ENCODE measurements at regions not wholly inside any gene's neighbourhood (a gene's known extent, or its start where the extent isn't known, plus 50 kb on each side); places are given as distances from the start of the nearest gene placed in this dataset.

DNA sequence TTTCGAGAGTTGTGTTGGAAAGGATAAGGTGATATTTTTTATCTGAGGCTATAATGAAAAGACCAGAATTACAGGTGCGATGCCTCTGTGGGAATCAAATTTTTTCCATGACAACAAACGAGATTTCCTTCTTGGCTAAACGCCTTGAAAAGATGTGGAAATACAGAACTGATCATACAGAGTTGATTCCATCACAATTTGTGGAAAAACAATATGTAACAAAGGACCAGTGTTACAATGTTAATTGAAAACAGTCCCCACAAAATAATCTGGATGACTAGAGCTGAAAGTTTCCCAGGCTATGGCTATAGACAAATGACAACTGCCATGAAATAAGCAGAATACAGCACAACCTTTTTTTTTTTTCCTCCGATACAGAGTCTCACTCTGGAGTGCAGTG is 628.9 kb downstream of the DIAPH3 start:
- TF ChIP-seq, protein P1, sequence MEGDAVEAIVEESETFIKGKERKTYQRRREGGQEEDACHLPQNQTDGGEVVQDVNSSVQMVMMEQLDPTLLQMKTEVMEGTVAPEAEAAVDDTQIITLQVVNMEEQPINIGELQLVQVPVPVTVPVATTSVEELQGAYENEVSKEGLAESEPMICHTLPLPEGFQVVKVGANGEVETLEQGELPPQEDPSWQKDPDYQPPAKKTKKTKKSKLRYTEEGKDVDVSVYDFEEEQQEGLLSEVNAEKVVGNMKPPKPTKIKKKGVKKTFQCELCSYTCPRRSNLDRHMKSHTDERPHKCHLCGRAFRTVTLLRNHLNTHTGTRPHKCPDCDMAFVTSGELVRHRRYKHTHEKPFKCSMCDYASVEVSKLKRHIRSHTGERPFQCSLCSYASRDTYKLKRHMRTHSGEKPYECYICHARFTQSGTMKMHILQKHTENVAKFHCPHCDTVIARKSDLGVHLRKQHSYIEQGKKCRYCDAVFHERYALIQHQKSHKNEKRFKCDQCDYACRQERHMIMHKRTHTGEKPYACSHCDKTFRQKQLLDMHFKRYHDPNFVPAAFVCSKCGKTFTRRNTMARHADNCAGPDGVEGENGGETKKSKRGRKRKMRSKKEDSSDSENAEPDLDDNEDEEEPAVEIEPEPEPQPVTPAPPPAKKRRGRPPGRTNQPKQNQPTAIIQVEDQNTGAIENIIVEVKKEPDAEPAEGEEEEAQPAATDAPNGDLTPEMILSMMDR (IDR thresholded peaks at IDR 0.05), result no peak
- TF ChIP-seq EP300 (IDR thresholded peaks at IDR 0.05) (no peak), POLR2A (IDR thresholded peaks at IDR 0.05) (no peak)
- WGBS, 3 donors, result 72 to 74% (median 73%) methylated on average over 5 of the region's 5 CpGs

DNA sequence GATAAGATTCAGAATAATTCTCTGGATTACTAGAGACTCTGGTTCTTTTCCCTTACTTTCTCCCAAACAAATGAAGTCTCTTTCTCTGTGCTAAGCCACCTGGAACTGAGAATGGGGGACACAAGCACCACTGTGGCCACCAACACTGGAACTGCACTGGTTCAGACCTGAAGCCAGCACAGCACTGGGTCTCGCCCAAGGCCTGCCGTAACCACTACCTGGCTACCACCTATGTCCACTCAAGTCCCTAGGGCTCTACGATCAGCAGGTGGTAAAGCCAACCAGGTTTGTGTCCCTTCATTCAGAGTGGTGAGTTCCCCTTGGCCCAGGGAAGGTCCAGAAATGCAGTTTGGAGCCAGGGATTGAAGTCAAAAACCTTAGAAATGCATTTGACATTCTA is 626.2 kb downstream of the DIAPH3 start:
- Histone ChIP-seq H3K27ac (no peak overlapping the region), H3K9me3 (no peaks in the 10 kb centered on the region), H3K27me3 (no peaks in the 10 kb centered on the region), H3K4me1 (ENCODE audit: insufficient read depth) (no peaks in the 10 kb centered on the region), H3K36me3 (no peaks in the 10 kb centered on the region), H3K4me3 (no peak overlapping the region)
- TF ChIP-seq EP300 (IDR thresholded peaks at IDR 0.05) (no peak), POLR2A (IDR thresholded peaks at IDR 0.05) (no peak)
- TF ChIP-seq, protein P1 (IDR thresholded peaks at IDR 0.05), result no peak
- intact Hi-C loops (cut with DNase I), result no loop called here
- no peak for DNase-seq
- 95 to 98% (median 98%) methylated on average over 3 of the region's 3 CpGs for WGBS, 3 donors

More for the DNA sequence above, 628.9 kb downstream of the DIAPH3 start:
- no peaks in the 10 kb centered on the region for H3K4me1 ChIP-seq (ENCODE audit: insufficient read depth)
- H3K4me3 ChIP-seq, result no peak overlapping the region
- no peak for DNase-seq
- intact Hi-C loops (cut with DNase I), result no loop called here
- no peaks in the 10 kb centered on the region for H3K27me3 ChIP-seq
- no peaks in the 10 kb centered on the region for H3K9me3 ChIP-seq
- no peak overlapping the region for H3K27ac ChIP-seq
- no peaks in the 10 kb centered on the region for H3K36me3 ChIP-seq

DNA sequence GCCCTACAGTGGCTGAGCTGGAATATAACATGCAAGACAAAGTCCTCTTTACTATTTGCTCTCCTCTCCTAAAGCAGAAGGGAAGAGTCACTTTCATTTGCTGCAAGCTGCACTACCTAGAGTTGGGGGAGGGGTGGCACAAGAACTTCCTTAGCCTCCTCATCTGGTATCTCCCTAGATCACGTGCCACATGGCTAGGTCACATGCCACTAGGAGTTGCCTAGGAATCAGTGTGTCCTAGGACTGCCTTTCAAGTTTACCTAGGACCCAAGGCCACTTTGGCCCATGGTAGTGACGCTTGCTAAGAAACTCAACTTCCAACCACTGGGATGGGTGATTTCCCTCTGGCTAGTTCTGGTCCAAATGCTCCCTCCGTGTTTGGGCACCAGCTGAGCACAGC is 625.2 kb downstream of the DIAPH3 start:
- DNase-seq, result no peak
- Histone ChIP-seq H3K27ac (no peak overlapping the region), H3K27me3 (no peaks in the 10 kb centered on the region), H3K36me3 (no peaks in the 10 kb centered on the region), H3K4me3 (no peak overlapping the region), H3K4me1 (ENCODE audit: insufficient read depth) (no peaks in the 10 kb centered on the region), H3K9me3 (no peaks in the 10 kb centered on the region)
- 45 to 51% (median 50%) methylated on average over 3 of the region's 3 CpGs for WGBS, 3 donors
- TF ChIP-seq EP300 (IDR thresholded peaks at IDR 0.05), result no peak
- TF ChIP-seq, protein P1 (IDR thresholded peaks at IDR 0.05), result no peak
- no peak for TF ChIP-seq POLR2A (IDR thresholded peaks at IDR 0.05)
- intact Hi-C loops (cut with DNase I), result no loop called here

DNA sequence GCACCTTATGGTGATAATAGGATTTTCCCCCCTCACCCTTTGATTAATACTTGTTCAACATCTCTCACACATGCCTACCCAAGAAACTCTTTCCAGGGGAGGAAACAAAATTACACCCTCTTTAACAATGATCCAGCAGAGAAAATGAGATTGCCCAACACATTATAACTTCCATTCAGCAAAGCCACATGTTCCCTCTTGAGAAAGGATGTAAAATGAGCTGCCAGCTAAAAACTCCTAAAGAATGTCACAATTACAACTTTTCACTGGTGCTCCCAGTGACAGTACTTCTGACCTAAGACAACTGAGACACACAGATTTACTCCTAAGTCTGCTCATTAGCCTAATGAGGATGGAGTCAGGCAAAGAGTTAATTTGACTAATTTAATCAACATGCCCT is 621.4 kb downstream of the DIAPH3 start:
- Histone ChIP-seq H3K36me3 (no peaks in the 10 kb centered on the region), H3K27me3 (no peaks in the 10 kb centered on the region), H3K27ac (no peak overlapping the region), H3K4me1 (ENCODE audit: insufficient read depth) (no peaks in the 10 kb centered on the region), H3K9me3 (no peaks in the 10 kb centered on the region), H3K4me3 (no peak overlapping the region)
- intact Hi-C loops (cut with DNase I), result no loop called here
- no peak for TF ChIP-seq EP300 (IDR thresholded peaks at IDR 0.05)
- TF ChIP-seq, protein P1 (IDR thresholded peaks at IDR 0.05), result no peak
- TF ChIP-seq POLR2A (IDR thresholded peaks at IDR 0.05), result no peak
- no peak for DNase-seq

DNA sequence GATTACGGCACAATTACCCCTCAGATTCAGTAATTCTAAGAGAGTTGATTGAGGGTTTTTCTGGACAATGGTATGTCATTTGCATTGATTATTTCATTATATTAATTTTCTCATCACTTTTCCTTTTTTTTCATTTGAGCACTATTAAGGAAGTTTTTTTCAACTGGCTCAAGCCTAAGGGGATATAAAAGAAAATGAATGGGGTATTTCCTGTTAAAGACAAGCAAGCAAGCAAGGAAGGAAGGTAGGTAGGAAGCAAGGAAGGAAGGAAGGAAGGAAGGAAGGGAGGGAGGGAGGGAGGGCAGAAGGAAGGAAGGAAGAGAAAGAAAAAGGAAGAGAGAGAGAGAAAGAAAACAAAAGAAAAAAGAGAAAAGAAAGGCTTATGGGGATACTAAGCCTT is 620.3 kb downstream of the DIAPH3 start:
- Histone ChIP-seq H3K9me3 (no peaks in the 10 kb centered on the region), H3K36me3 (no peaks in the 10 kb centered on the region), H3K4me3 (no peak overlapping the region), H3K27me3 (no peaks in the 10 kb centered on the region), H3K27ac (no peak overlapping the region), H3K4me1 (ENCODE audit: insufficient read depth) (no peaks in the 10 kb centered on the region)
- DNase-seq, result no peak
- 83 to 88% (median 85%) methylated on average over 1 of the region's 1 CpG for WGBS, 3 donors
- intact Hi-C loops (cut with DNase I), result no loop called here
- TF ChIP-seq, protein P1 (IDR thresholded peaks at IDR 0.05), result no peak
- TF ChIP-seq EP300 (IDR thresholded peaks at IDR 0.05), result no peak
